ENCODE measurements at regions not wholly inside any gene's neighbourhood (a gene's known extent, or its start where the extent isn't known, plus 50 kb on each side); places are given as distances from the start of the nearest gene placed in this dataset.

DNA sequence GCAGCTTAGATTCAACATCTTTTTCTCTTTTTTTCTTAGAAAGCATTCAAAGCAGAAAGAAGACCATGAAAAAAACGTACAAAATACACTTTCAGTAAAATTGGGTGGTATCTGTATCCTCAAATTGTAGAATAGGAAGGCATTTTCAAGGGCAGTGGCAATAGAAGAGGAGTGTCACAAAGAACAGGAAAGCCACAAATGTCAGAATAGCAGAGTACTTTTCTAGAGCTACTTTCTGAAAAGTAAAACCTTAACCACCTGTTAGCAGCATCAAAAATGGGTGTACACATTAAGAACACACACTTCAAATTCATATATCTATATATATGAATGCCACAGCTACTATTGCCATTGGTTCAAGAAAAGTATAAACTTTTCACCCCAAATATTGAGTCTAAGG is 412.1 kb upstream of the DCN start:
- no peak overlapping the region for H3K9ac ChIP-seq (ENCODE audit: low read depth, low read length)

GRCh38 chr12:91591639-91591987 is 409.0 kb upstream of the DCN start:
- H3K4me3 ChIP-seq (ENCODE audit: low read length) = no peak overlapping the region
- peaks cover 2% of the 10 kb centered on the region; the same call in 1 of the 2 replicates for H3K4me1 ChIP-seq (ENCODE audit: insufficient read depth, low read length)
- WGBS = 33% methylated on average over 1 of the region's 1 CpG
- no peaks in the 10 kb centered on the region for H3K36me3 ChIP-seq (ENCODE audit: insufficient read depth, low read length)
- no peaks in the 10 kb centered on the region for H3K9me3 ChIP-seq (ENCODE audit: insufficient read depth, low read depth, low read length)
- no peaks in the 10 kb centered on the region for H3K27me3 ChIP-seq (ENCODE audit: insufficient read depth, low read length)
- H3K27ac ChIP-seq (ENCODE audit: low read depth, low read length) = no peak overlapping the region
- H3K9ac ChIP-seq (ENCODE audit: low read depth, low read length) = no peak overlapping the region

More for the DNA sequence above, 412.1 kb upstream of the DCN start:
- Histone ChIP-seq H3K36me3 (ENCODE audit: insufficient read depth, low read length) (no peaks in the 10 kb centered on the region), H3K4me3 (ENCODE audit: low read length) (no peak overlapping the region), H3K27me3 (ENCODE audit: insufficient read depth, low read length) (no peaks in the 10 kb centered on the region), H3K4me1 (ENCODE audit: insufficient read depth, low read length) (no peaks in the 10 kb centered on the region), H3K27ac (ENCODE audit: low read depth, low read length) (no peak overlapping the region), H3K9me3 (ENCODE audit: insufficient read depth, low read depth, low read length) (peaks cover 3% of the 10 kb centered on the region; the same call in 1 of the 2 replicates)
- WGBS = 100% methylated on average over 1 of the region's 1 CpG

GRCh38 chr12:91590966-91591638 is 408.5 kb upstream of the DCN start:
- peaks cover 4% of the 10 kb centered on the region; the same call in 1 of the 2 replicates for H3K4me1 ChIP-seq (ENCODE audit: insufficient read depth, low read length)
- H3K36me3 ChIP-seq (ENCODE audit: insufficient read depth, low read length) = no peaks in the 10 kb centered on the region
- H3K9me3 ChIP-seq (ENCODE audit: insufficient read depth, low read depth, low read length) = no peaks in the 10 kb centered on the region
- H3K4me3 ChIP-seq (ENCODE audit: low read length) = no peak overlapping the region
- no peak overlapping the region for H3K9ac ChIP-seq (ENCODE audit: low read depth, low read length)
- WGBS = no CpG with 5 or more reads among the region's 1 CpG
- no peak overlapping the region for H3K27ac ChIP-seq (ENCODE audit: low read depth, low read length)
- H3K27me3 ChIP-seq (ENCODE audit: insufficient read depth, low read length) = no peaks in the 10 kb centered on the region

DNA sequence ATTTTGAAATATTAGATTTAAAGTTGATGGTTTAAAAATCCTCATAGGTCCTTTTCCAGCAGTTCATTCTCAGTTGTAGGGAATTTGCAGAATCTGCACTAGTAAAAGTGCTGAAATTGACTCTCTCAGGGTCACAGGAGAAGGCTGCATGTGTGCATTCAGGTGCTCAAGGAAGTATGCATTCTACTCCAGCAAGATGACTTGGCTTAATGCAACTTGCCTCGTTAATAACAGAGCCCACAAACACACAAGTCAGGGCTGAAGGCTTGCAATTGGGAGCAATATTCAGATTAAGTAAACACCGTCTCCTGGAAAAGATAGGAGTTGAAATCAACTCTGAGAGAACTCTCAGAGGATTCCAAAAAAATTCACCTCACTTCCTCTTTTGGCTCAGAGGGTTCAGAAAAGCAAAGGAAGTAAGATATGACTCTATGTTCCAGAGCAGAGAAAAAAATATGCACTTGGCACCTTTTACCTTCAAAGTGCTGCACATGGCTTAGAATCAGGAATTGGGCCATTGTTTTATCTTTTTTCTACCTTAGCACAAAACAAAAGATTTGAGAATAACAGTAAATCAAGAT is 406.3 kb upstream of the DCN start:
- Histone ChIP-seq H3K27me3 (ENCODE audit: insufficient read depth, low read length) (no peaks in the 10 kb centered on the region), H3K27ac (ENCODE audit: low read depth, low read length) (no peak overlapping the region), H3K4me1 (ENCODE audit: insufficient read depth, low read length) (peaks cover 4% of the 10 kb centered on the region; the same call in 1 of the 2 replicates), H3K9me3 (ENCODE audit: insufficient read depth, low read depth, low read length) (no peaks in the 10 kb centered on the region), H3K9ac (ENCODE audit: low read depth, low read length) (no peak overlapping the region), H3K4me3 (ENCODE audit: low read length) (no peak overlapping the region), H3K36me3 (ENCODE audit: insufficient read depth, low read length) (no peaks in the 10 kb centered on the region)
- WGBS = 92% methylated on average over 2 of the region's 2 CpGs

- WGBS = 93% methylated on average over 4 of the region's 5 CpGs
- Histone ChIP-seq H3K36me3 (ENCODE audit: insufficient read depth, low read length) (no peaks in the 10 kb centered on the region), H3K9me3 (ENCODE audit: insufficient read depth, low read depth, low read length) (no peaks in the 10 kb centered on the region), H3K4me3 (ENCODE audit: low read length) (no peak overlapping the region), H3K9ac (ENCODE audit: low read depth, low read length) (no peak overlapping the region), H3K27ac (ENCODE audit: low read depth, low read length) (no peak overlapping the region), H3K27me3 (ENCODE audit: insufficient read depth, low read length) (no peaks in the 10 kb centered on the region), H3K4me1 (ENCODE audit: insufficient read depth, low read length) (peaks cover 11% of the 10 kb centered on the region; the same call in 1 of the 2 replicates)
Observed at GRCh38 chr12:91586015-91586414, 403.4 kb upstream of the DCN start.

GRCh38 chr12:91582811-91583210 is 400.2 kb upstream of the DCN start:
- 88% methylated on average over 3 of the region's 3 CpGs for WGBS
- H3K9ac ChIP-seq (ENCODE audit: low read depth, low read length) = no peak overlapping the region
- H3K36me3 ChIP-seq (ENCODE audit: insufficient read depth, low read length) = no peaks in the 10 kb centered on the region
- H3K9me3 ChIP-seq (ENCODE audit: insufficient read depth, low read depth, low read length) = no peaks in the 10 kb centered on the region
- H3K4me1 ChIP-seq (ENCODE audit: insufficient read depth, low read length) = peaks cover 11% of the 10 kb centered on the region; the same call in 1 of the 2 replicates
- no peaks in the 10 kb centered on the region for H3K27me3 ChIP-seq (ENCODE audit: insufficient read depth, low read length)
- H3K4me3 ChIP-seq (ENCODE audit: low read length) = no peak overlapping the region
- H3K27ac ChIP-seq (ENCODE audit: low read depth, low read length) = no peak overlapping the region

DNA sequence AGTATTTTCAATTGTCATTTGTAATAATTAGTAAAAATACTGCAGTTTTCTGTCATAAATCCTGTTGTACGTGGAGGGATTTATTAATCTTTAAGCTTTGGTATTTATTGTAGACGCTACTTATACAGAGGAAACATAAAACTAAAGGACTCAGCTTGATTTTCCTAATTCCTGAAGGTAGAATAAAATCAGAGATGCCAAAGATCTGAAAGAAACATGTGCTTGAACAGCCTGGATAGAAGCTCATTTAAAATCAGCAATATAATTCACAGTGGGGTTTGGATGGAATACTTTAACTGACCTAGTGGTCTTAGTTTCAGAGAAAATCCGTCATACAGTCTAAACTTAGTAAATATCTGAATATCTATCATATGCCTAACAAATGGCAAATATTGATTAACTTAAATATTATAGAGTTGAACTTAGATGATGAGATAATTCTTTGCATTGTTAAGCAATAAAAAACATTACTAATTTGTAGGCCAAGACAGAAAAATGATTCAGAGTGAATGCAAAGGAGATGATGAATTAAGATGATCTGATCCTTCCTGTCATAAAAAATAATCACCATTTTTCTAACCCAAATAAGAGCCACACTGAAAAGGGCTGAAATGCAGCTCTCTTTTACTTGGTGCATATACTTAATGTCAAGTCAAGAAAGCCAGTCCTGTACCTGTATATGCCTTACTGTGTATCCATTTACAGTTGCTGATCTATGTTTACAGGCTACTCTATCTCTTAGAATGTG is 397.1 kb upstream of the DCN start:
- peaks cover 7% of the 10 kb centered on the region for H3K4me1 ChIP-seq (ENCODE audit: insufficient read depth, low read length)
- no peaks in the 10 kb centered on the region for H3K27me3 ChIP-seq (ENCODE audit: insufficient read depth, low read length)
- 67% methylated on average over 2 of the region's 3 CpGs for WGBS
- H3K4me3 ChIP-seq (ENCODE audit: low read length) = no peak overlapping the region
- no peak overlapping the region for H3K27ac ChIP-seq (ENCODE audit: low read depth, low read length)
- H3K36me3 ChIP-seq (ENCODE audit: insufficient read depth, low read length) = no peaks in the 10 kb centered on the region
- no peak overlapping the region for H3K9ac ChIP-seq (ENCODE audit: low read depth, low read length)
- no peaks in the 10 kb centered on the region for H3K9me3 ChIP-seq (ENCODE audit: insufficient read depth, low read depth, low read length)

DNA sequence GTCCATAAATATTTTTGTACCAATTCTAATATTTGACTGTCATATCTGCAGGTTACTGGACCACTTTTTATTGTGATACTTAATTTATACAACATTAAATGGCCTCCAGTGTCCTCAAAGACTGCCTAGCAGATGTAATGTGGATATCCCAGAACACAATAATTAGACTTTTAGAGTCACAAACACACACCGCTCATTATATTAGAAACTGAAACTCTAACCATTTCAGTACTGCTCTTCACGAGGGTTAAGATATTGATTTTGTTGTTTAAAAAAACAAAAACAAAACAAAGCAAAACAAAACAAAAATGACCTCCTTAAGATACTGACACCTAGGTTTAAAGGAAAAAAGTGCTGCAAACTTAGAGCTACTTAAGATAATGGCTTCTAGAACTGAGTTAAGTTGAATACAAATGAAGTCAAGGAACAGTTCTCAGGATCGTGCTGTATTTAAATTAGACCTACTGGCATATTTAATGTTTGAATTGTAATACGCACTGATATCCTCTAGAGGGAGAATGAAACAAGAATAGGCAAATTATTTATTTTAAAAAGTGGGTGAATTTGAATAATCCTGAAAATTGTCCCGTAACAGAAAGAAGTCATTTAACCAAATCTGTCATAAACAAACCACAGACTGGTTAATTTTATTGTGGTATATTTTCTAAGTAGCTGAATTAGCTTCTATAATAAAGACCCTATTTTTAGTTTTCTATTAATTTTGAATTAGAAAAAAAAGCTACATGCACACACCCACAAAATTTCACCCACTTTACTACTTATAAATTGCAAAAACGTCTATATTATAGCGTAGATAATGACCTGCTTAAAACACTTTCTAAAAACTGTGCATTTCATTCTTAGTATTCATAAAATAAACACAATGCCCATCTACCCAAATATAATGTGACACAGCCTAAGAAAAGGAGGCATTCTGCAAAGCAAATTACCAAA is 395.2 kb upstream of the DCN start:
- no peak overlapping the region for H3K4me3 ChIP-seq (ENCODE audit: low read length)
- H3K9ac ChIP-seq (ENCODE audit: low read depth, low read length) = no peak overlapping the region
- H3K36me3 ChIP-seq (ENCODE audit: insufficient read depth, low read length) = no peaks in the 10 kb centered on the region
- 80% methylated on average over 4 of the region's 7 CpGs for WGBS
- H3K27me3 ChIP-seq (ENCODE audit: insufficient read depth, low read length) = no peaks in the 10 kb centered on the region
- H3K27ac ChIP-seq (ENCODE audit: low read depth, low read length) = no peak overlapping the region
- no peaks in the 10 kb centered on the region for H3K9me3 ChIP-seq (ENCODE audit: insufficient read depth, low read depth, low read length)
- peaks cover 1% of the 10 kb centered on the region; the same call in 1 of the 2 replicates for H3K4me1 ChIP-seq (ENCODE audit: insufficient read depth, low read length)

- Histone ChIP-seq H3K27ac (ENCODE audit: low read depth, low read length) (no peak overlapping the region), H3K9ac (ENCODE audit: low read depth, low read length) (no peak overlapping the region), H3K4me1 (ENCODE audit: insufficient read depth, low read length) (no peaks in the 10 kb centered on the region; the same call in 1 of the 2 replicates), H3K4me3 (ENCODE audit: low read length) (no peak overlapping the region), H3K36me3 (ENCODE audit: insufficient read depth, low read length) (no peaks in the 10 kb centered on the region), H3K27me3 (ENCODE audit: insufficient read depth, low read length) (no peaks in the 10 kb centered on the region), H3K9me3 (ENCODE audit: insufficient read depth, low read depth, low read length) (no peaks in the 10 kb centered on the region)
- WGBS = 100% methylated on average over 1 of the region's 1 CpG
Observed at GRCh38 chr12:91576432-91576831, 393.8 kb upstream of the DCN start.

DNA sequence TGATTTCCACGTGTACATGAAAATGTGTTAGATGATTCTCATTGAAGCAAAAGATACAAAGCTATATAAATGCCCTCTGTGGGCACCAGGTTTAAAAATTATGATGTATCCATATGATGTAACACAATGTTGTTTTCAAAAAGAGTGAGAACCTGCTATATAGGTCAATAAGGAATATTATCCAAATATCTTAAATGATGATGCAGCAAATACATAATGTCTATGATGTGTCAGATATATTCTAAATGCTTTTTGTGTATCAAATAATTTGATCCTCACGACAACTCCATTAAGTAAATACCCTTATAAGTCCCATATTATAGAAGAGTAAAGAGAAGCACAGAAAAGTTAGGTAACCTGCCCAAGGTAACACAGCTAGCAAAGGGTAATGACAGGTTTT is 393.0 kb upstream of the DCN start:
- WGBS = no CpG with 5 or more reads among the region's 2 CpGs
- Histone ChIP-seq H3K27ac (ENCODE audit: low read depth, low read length) (no peak overlapping the region), H3K36me3 (ENCODE audit: insufficient read depth, low read length) (no peaks in the 10 kb centered on the region), H3K27me3 (ENCODE audit: insufficient read depth, low read length) (no peaks in the 10 kb centered on the region), H3K4me3 (ENCODE audit: low read length) (no peak overlapping the region), H3K4me1 (ENCODE audit: insufficient read depth, low read length) (no peaks in the 10 kb centered on the region; the same call in 1 of the 2 replicates), H3K9ac (ENCODE audit: low read depth, low read length) (no peak overlapping the region), H3K9me3 (ENCODE audit: insufficient read depth, low read depth, low read length) (no peaks in the 10 kb centered on the region)
